Activated T-cell treated with anti-CD3 and anti-CD28 coated beads for 1 hour (primary cell): ENCODE measurements at regions not wholly inside any gene's neighbourhood (a gene's known extent, or its start where the extent isn't known, plus 50 kb on each side); places are given as distances from the start of the nearest gene placed in this dataset.
"Not testable (repeated sequence)": the region's sequence is repeated elsewhere in the genome, so short reads cannot be mapped to it uniquely, and the experiment has no call there.

Experiments
- DNase-seq: peaks from one replicate; pipeline ENCODE4 v3.0.0-alpha.2; 2020; ENCODE audit warnings: low read depth

GRCh38 chr5:18799482-18800128 is 1165.3 kb downstream of the TAF11L14 start:
- no peak for DNase-seq

- no peak for DNase-seq
These were observed 1166.2 kb downstream of the TAF11L14 start for GRCh38 chr5:18800293-18801025.

DNA sequence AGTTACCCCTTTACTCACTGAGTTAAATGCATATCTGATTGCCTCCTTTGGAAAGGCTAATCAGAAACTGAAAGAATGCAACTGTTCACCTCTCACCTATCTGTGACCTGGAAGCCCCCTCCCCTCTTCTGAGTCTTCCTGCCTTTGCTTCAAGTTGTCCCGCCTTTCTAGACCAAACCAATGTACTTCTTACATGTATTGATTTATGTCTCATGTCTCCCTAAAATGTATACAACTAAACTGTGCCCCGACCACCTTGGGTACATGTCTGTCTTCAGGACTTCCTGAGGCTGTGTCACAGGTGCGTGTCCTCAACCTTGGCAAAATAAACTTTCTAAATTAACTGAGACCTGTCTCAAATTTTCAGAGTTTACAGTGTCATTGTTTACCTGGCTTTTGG is 1167.2 kb downstream of the TAF11L14 start:
- DNase-seq, result not testable (repeated sequence)

DNA sequence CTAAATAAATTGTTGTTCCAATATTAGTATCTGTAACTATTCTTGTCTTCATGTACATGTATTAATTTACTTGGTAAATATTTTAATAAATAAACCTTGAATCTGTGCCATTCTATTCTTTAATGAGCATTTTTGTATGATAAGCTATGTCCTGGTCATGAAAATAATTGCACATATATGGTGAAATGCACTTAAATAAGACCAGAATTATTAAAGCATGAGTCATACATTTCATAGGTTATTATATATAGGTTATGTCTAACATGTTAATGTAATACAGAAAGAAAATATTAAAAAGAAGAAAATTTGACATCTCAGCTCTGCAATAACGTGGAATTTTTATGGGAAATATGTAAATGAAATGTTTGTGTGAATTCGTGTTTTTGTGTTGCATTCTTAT is 1168.1 kb downstream of the TAF11L14 start:
- no peak for DNase-seq

DNA sequence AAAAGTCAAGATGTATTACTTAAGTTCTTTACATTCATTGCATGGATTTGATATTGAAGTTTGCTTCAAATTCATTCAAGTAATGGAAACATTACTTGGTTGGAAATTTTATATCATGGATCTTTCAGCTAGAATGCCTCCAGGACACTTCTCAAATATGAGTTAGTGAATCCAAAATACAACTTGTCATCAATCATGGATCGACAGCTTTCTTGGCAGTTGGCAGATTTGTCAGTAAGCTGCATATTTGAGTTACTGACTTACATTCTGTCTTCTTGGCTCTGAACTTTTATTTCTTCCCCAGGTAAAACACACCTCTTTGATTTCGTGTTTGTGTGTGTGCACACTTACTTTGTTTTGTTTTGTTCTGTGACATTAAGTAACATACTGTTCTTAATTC is 1171.1 kb downstream of the TAF11L14 start:
- DNase-seq, result no peak

DNA sequence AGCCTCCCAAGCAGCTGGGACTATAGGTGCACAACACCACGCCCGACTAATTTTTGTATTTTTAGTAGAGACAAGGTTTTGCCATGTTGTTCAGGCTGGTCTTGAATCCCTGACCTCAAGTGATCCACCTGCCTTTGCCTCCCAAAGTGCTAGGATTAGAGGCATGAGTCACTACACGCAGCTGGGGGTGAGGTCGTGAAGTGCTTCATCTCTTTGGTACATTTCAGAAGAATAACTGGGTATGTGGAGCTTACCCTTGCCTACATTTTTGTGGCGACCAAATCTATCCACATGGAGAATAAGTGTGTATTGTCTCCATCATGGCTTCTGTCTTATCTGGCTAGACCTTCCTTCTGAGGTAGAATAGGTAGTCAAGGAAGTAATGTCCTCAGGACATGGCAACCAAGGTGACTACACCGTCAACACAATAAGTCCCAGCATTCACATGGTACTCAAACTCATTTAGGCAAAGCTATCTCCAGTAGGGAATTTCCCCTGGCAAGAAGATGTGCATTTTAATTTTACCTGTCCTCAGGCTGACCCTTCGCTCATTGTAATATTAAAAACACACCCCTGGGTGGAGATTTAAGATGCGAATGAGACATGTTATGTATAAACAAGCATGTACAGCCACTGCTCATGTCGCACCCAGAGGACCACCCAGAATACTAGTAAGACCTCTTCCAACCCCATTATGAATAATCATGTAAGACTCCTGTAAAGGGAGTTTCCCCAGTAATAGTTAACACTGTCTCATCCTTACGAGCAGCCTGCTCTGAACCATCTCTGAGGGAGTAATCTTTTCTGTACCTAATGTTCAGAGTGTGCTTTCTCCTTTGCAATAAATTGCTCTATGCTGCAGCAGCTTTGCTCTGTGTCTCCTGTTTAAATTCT is 1173.2 kb downstream of the TAF11L14 start:
- no peak for DNase-seq

GRCh38 chr5:18811661-18812060 is 1176.3 kb downstream of the CDH18 start:
- DNase-seq, result no peak

DNA sequence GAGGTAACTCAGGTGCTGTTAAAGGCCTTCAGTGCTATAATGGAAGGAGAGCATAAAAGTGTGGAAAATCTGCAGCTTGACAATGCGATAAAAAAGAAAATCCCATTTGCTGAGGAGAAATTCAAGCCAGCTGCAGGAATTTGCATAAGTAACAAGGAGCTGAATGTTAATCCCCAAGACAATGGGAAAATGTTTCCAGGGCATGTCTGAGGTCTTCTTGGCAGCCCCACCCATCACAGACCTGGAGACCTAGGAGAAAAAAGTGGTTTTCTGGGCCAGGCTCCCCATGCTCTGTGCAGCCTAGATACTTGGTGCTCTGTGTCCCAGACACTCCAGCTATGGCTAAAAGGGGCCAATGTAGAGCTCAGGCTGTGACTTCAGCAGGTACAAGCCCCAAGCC is 1159.6 kb downstream of the CDH18 start:
- DNase-seq, result no peak

DNA sequence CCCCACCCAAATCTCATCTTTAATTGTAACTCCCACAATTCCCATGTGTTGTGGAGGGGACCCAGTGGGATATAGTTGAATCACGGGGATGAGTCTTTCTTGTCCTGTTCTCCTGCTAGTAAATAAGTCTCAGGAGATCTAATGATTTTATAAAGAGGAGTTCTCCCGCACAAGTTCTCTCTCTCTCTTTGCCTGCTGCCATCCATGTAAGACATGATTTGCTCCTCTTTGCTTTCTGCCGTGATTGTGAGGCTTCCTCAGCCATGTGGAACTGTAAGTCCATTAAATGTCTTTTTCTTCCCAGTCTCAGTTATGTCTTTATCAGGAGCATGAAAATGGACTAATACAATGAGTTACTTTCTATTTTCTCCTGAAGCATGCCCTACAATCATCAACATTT is 1158.5 kb downstream of the CDH18 start:
- no peak for DNase-seq

DNA sequence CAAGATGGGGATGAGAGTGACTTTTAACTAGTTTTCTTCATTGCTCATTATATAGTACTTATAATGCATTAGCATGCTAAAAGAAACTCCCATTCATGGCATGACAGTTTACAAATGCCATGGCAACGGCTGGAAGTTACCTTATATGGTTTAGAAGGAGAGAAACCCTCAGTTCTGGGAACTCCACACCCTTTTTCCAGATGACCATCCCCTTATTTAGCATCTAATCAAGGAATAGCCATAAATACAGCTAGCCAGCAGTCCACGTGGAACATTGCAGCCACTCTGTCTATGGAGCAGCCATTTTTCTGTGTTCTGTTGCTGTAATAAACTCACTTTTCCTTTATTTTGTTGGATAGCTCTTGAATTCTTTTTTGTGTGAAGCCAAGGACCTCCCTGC is 1137.8 kb downstream of the CDH18 start:
- no peak for DNase-seq

DNA sequence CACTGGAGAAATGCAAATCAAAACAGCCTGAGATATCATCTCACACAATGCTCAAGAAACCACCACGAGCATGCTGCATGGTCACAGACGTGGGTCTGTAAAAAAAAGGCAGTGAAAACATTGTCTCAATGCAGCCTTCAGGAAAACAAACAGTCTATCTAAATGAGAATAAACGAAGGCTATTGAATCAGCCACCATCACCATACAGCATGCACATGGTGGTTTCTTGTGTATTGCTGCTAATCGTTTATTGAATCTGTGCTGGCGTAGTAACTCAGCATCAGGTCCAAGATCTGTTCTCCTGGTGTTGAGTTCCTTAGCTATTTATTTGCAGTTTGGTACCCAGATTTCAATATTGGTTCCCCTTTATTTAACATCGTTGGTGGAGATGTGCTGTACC is 1115.0 kb downstream of the CDH18 start:
- no peak for DNase-seq

GRCh38 chr5:18876565-18876964 is 1111.4 kb downstream of the CDH18 start:
- DNase-seq, result no peak

DNA sequence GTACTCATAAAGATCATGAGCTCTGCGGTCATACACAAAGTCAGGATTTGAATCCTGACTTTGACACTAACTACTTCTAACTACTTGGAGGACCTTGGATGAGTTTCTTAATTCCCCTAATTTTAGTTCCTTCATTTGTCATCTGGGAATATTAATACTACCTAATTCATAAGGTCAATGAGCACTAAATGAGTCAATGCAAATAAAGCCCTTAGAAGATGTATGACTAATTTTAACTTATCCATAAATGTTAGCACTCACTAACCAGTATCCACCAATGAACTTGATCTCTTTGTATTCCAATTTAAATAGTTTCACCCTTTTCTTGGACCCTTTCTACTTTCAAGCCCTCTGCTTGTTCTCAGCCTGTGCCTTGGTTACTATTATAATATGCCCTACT is 1106.4 kb downstream of the CDH18 start:
- DNase-seq, result no peak

DNA sequence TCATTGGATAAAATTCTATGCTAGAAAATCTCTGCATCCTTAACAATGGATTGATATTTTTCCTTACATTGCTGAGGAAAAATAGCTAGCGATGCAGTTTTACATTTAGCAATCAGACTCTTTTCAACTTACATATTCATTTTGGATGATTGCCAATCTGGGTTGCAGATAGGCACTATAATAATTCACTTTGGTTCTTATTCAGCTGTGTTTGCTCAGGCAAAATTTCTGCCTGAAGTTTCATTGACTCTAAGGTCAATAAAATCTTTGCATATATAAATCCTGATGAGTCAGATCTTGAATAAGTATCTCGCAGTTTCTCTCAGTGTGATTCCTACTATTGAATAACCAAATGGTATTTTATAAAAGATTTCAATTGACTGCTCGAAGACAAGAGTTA is 1105.8 kb downstream of the CDH18 start:
- DNase-seq, result no peak

- no peak for DNase-seq
These were observed 1099.2 kb downstream of the CDH18 start for GRCh38 chr5:18888821-18889220.

GRCh38 chr5:18900644-18901043 is 1087.4 kb downstream of the CDH18 start:
- no peak for DNase-seq

DNA sequence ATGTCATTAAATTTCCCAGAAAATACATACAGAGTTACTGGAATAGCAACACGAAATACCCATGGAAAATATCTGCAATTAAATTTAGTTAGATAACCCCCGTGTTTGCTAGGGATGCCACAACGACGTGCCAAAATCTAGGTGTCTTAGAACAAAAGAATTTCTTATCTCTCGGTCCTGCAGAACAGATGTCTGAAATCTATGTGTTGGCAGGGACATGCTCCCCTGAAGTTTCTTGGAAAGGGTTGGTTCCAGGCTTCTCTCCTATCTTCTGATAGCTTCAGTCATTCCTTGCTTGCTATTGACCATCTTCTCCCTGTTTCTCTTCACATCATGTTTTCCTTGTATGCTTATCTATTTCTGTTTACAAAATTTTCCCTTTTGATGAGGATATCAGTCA is 1067.0 kb downstream of the CDH18 start:
- no peak for DNase-seq

DNA sequence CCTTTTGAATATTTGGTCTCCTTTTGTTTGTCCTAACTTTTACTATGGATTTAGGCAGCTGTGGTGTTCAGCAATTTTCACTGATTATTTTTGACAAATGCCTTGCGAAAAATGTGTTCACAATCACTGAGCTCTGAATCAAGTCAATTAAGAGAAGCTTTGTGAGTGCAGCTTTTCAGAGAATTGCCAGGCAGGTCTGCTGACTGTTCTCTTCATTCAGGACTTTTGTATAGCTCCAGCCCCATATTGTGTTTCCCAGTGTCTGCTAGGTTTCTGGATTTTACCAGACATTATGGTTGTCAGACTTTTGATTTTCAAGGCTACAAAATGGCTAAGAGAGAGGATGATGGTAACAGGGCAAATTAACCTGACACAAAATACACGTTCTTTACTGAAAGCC is 1055.9 kb downstream of the CDH18 start:
- DNase-seq, result no peak

DNA sequence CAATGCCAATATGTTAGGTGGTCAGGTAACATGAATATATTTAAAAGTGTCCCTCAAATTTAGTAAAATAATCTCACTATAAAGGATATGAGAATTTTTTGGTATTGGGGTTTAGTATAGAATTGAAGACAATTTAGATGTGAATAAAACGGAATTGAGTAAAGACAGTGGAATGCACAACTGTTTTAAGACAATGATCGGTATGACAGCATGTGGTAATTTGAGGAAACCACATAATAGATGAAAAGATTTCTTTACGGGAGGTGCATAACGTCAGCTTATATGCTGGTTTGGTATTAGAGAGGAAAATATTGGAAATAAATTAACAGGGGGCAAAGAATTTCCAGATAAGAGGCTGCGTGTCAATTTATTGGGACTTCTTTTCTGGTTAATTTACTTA is 1043.2 kb downstream of the CDH18 start:
- DNase-seq, result no peak

DNA sequence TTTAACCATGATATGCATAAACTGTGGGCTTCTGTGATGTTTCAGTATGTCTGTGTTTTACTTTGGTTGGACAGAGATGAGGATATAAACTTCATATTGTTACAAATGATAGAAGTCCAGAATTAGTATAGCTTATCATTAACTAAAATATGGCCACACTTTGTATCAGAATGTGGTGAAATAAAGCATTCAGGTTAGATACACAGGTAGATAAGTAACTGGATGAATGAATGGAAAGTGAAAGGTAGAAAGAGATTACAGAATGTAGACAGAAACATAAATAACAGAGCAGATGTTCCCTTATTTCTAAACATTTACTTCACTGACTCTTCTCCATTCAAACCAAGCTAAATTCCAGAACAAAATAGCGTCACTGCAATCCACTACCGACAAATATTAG is 1033.8 kb downstream of the CDH18 start:
- no peak for DNase-seq

DNA sequence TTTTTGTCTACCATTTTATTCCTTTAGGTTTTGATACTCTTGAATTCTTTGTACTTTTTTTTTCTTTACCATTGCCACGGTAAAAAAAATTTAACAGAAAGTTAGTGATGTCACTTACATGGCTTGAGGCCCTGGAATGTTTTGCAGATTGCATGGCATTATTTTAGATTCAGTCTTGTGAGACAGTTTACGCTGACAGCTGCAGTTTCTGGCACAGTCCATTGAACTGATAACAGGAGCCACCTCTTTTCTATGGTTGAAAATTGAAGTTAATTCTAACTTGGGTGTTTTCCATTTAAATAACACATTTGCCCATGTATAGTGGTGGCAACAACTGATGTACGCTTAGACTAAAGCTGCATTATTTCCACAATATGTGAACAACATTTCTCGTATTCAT is 1028.5 kb downstream of the CDH18 start:
- DNase-seq, result no peak

- no peak for DNase-seq
These were observed 1026.8 kb downstream of the CDH18 start for GRCh38 chr5:18961234-18961633.

DNA sequence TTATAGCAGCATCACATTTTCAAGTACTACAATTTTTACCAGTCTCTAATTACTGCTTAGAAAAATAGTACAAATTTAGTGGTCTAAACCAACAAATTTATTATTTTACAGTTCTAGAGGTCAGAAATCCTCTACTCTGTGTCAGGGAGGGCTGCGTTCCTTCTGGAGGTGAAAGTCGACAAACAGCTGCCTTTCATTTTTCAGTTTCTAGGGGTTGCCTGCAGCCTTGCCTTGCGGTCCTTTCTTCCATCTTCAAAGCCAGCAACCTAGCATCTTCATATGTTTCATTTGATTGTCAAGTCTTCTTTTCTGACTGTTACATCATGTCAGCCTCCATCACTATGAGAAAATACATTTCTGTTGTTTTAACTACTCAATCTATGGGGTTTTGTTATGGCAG is 1022.1 kb downstream of the CDH18 start:
- DNase-seq, result no peak
